ENCODE measurements at regions not wholly inside any gene's neighbourhood (a gene's known extent, or its start where the extent isn't known, plus 50 kb on each side); places are given as distances from the start of the nearest gene placed in this dataset.
"Not testable (repeated sequence)": the region's sequence is repeated elsewhere in the genome, so short reads cannot be mapped to it uniquely, and the experiment has no call there.

GRCh38 chr6:86791476-86791875 lies 145.9 kb upstream of the HTR1E start:
- no peak overlapping the region for H3K4me3 Mint-ChIP-seq
- no peaks in the 10 kb centered on the region for H3K4me1 Mint-ChIP-seq
- DNase-seq (no peak), ATAC-seq (ENCODE audit: low read depth in 2 of 2) (no peak)
- H3K27ac Mint-ChIP-seq, result no peak overlapping the region
- H3K27me3 Mint-ChIP-seq, result no peaks in the 10 kb centered on the region
- H3K36me3 Mint-ChIP-seq, result no peaks in the 10 kb centered on the region
- peaks cover 0 to 5% (median 0%) of the 10 kb centered on the region in 7 donors for H3K9me3 Mint-ChIP-seq

DNA sequence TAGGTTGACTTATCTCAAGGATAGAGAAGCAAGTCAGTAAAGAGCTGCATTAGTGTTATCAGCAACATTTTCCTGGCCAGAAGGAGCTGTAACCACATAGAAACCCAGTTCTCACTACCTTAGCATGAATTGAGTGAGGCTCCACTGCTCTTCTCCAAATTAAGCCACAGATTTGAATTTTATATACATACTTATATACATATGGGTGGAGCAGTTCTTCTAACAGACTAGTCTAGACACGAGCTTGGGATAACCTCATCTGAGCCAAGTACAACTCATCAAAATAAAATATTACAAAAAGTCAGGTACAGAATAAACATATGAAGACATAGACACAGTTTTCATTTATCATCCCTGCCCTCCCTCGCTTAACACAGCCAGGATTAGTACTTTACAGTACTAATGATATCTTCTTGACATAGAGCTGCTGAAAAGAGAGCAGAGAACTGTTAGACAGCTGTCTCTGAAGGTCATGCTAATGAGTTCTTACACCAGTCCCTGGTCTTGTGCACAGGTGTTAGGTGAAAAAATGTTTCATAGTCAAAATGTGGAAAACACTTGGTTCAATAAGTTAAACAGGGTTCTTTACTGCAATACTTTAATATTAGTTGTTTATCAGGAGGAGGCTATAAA lies 147.4 kb upstream of the HTR1E start:
- H3K36me3 Mint-ChIP-seq, result no peaks in the 10 kb centered on the region
- no peak overlapping the region for H3K27ac Mint-ChIP-seq
- no peak overlapping the region for H3K4me3 Mint-ChIP-seq
- no peaks in the 10 kb centered on the region for H3K4me1 Mint-ChIP-seq
- peaks cover 0 to 4% (median 0%) of the 10 kb centered on the region in 7 donors for H3K9me3 Mint-ChIP-seq
- ATAC-seq (ENCODE audit: low read depth in 2 of 2), result no peak
- H3K27me3 Mint-ChIP-seq, result no peaks in the 10 kb centered on the region
- DNase-seq, result no peak

- ATAC-seq (ENCODE audit: low read depth in 2 of 2) (no peak), DNase-seq (no peak)
- Mint-ChIP-seq H3K4me3 (no peak overlapping the region), H3K4me1 (no peaks in the 10 kb centered on the region), H3K36me3 (no peaks in the 10 kb centered on the region), H3K9me3 (peaks cover 0 to 5% (median 2%) of the 10 kb centered on the region in 7 donors), H3K27ac (no peak overlapping the region), H3K27me3 (peaks cover 0 to 5% (median 0%) of the 10 kb centered on the region in 3 donors)
Observed at GRCh38 chr6:86782328-86782727, 155.0 kb upstream of the HTR1E start.

DNA sequence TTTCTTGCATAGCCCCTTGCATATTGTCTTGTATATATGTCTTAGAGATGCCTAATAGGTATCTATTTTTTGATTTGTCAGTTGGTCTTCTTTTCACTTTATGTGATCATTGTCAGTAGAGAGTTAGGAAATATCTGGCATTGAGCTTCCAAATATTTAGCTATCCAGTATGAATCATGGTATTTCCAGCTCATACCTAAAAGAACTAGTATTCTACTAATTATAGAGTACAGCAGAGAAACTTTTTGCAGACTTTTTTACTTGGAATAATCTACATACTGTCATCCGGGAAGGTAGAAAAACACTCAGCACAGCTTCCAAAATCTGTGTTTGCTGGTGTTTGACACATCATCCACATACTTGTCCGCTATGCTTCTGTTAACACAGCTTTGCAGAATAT lies 156.4 kb upstream of the HTR1E start:
- peaks cover 0 to 5% (median 2%) of the 10 kb centered on the region in 7 donors for H3K9me3 Mint-ChIP-seq
- DNase-seq (no peak), ATAC-seq (ENCODE audit: low read depth in 2 of 2) (no peak)
- H3K27ac Mint-ChIP-seq, result no peak overlapping the region
- peaks cover 0 to 5% (median 0%) of the 10 kb centered on the region in 3 donors for H3K27me3 Mint-ChIP-seq
- H3K4me1 Mint-ChIP-seq, result no peaks in the 10 kb centered on the region
- H3K4me3 Mint-ChIP-seq, result no peak overlapping the region
- H3K36me3 Mint-ChIP-seq, result no peaks in the 10 kb centered on the region

- Mint-ChIP-seq H3K9me3 (peaks cover 0 to 6% (median 1%) of the 10 kb centered on the region in 7 donors), H3K4me1 (no peaks in the 10 kb centered on the region), H3K4me3 (no peak overlapping the region), H3K27me3 (no peaks in the 10 kb centered on the region), H3K27ac (no peak overlapping the region), H3K36me3 (no peaks in the 10 kb centered on the region)
- DNase-seq, result no peak
- no peak for ATAC-seq (ENCODE audit: low read depth in 2 of 2)
Observed at GRCh38 chr6:86775893-86776292, 161.4 kb upstream of the HTR1E start.

GRCh38 chr6:86765211-86765610 lies 172.1 kb upstream of the HTR1E start:
- H3K9me3 Mint-ChIP-seq, result peaks cover 6 to 21% (median 12%) of the 10 kb centered on the region in 7 donors
- DNase-seq (no peak), ATAC-seq (ENCODE audit: low read depth in 2 of 2) (no peak)
- no peaks in the 10 kb centered on the region for H3K36me3 Mint-ChIP-seq
- no peaks in the 10 kb centered on the region for H3K4me1 Mint-ChIP-seq
- no peak overlapping the region for H3K27ac Mint-ChIP-seq
- peaks cover 0 to 3% (median 0%) of the 10 kb centered on the region in 3 donors for H3K27me3 Mint-ChIP-seq
- H3K4me3 Mint-ChIP-seq, result no peak overlapping the region

- H3K4me1 Mint-ChIP-seq; H3K4me3 Mint-ChIP-seq; H3K27ac Mint-ChIP-seq; H3K36me3 Mint-ChIP-seq; ATAC-seq (ENCODE audit: low read depth in 2 of 2); DNase-seq; H3K27me3 Mint-ChIP-seq: not testable (repeated sequence)
- peaks cover 5 to 31% (median 17%) of the 10 kb centered on the region in 7 donors for H3K9me3 Mint-ChIP-seq
Observed at GRCh38 chr6:86759953-86760352, 177.4 kb upstream of the HTR1E start.

GRCh38 chr6:86756640-86757229 lies 180.6 kb upstream of the HTR1E start:
- Mint-ChIP-seq H3K27me3 (no peaks in the 10 kb centered on the region), H3K4me3 (no peak overlapping the region), H3K9me3 (peaks cover 5 to 25% (median 16%) of the 10 kb centered on the region in 7 donors), H3K36me3 (peaks cover 0 to 7% of the 10 kb centered on the region in 2 donors), H3K4me1 (no peaks in the 10 kb centered on the region), H3K27ac (no peak overlapping the region)
- ATAC-seq (ENCODE audit: low read depth in 2 of 2) (no peak), DNase-seq (no peak)

GRCh38 chr6:86744048-86744447 lies 193.3 kb upstream of the HTR1E start:
- H3K9me3 Mint-ChIP-seq, result peaks cover 0 to 9% (median 6%) of the 10 kb centered on the region in 7 donors
- DNase-seq (no peak), ATAC-seq (ENCODE audit: low read depth in 2 of 2) (no peak)
- H3K4me3 Mint-ChIP-seq, result no peak overlapping the region
- no peaks in the 10 kb centered on the region for H3K4me1 Mint-ChIP-seq
- H3K27me3 Mint-ChIP-seq, result no peaks in the 10 kb centered on the region
- no peak overlapping the region for H3K27ac Mint-ChIP-seq
- H3K36me3 Mint-ChIP-seq, result no peaks in the 10 kb centered on the region

GRCh38 chr6:86738078-86738477 lies 199.2 kb upstream of the HTR1E start:
- no peak for DNase-seq
- Mint-ChIP-seq H3K4me1 (no peaks in the 10 kb centered on the region), H3K9me3 (peaks cover 0 to 25% (median 10%) of the 10 kb centered on the region in 7 donors), H3K27me3 (no peaks in the 10 kb centered on the region), H3K27ac (no peak overlapping the region), H3K4me3 (no peak overlapping the region), H3K36me3 (no peaks in the 10 kb centered on the region)
- ATAC-seq (ENCODE audit: low read depth in 2 of 2), result no peak

DNA sequence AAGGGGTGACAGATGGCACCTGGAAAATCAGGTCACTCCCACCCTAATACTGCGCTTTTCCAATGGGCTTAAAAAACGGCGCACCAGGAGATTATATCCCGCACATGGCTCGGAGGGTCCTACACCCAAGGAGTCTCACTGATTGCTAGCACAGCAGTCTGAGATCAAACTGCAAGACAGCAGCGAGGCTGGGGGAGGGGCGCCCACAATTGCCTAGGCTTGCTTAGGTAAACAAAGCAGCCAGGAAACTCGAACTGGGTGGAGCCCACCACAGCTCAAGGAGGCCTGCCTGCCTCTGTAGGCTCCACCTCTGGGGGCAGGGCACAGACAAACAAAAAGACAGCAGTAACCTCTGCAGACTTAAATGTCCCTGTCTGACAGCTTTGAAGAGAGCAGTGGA lies 205.7 kb upstream of the HTR1E start:
- not testable (repeated sequence) for H3K27ac Mint-ChIP-seq; ATAC-seq (ENCODE audit: low read depth in 2 of 2); H3K4me3 Mint-ChIP-seq; H3K36me3 Mint-ChIP-seq; H3K27me3 Mint-ChIP-seq; H3K4me1 Mint-ChIP-seq; DNase-seq
- H3K9me3 Mint-ChIP-seq, result peaks cover 10 to 22% (median 16%) of the 10 kb centered on the region in 7 donors

GRCh38 chr6:86730772-86731171 lies 206.6 kb upstream of the HTR1E start:
- H3K4me3 Mint-ChIP-seq; H3K4me1 Mint-ChIP-seq; H3K27ac Mint-ChIP-seq; DNase-seq; H3K27me3 Mint-ChIP-seq; ATAC-seq (ENCODE audit: low read depth in 2 of 2); H3K36me3 Mint-ChIP-seq: not testable (repeated sequence)
- H3K9me3 Mint-ChIP-seq, result peaks cover 10 to 22% (median 18%) of the 10 kb centered on the region in 7 donors

DNA sequence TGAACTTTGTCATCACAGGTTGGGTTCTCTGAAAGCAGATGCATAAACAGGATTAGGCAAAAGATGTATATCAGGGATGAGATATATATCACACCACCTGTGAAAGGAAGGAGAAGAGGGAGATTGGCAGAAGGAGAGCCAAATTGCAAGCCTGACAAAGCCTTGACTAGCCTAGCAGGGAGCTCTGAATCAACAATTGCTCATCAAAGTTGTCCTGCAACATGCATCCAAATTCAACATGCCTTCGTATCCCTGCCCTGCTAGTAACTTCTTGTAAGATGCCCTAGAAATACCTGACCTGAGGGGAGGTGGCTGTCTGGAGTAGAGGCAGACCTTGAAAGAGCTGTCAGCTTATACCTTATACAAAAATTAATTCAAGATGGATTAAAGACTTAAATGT lies 207.1 kb upstream of the HTR1E start:
- H3K9me3 Mint-ChIP-seq, result peaks cover 10 to 22% (median 18%) of the 10 kb centered on the region in 7 donors
- H3K4me1 Mint-ChIP-seq, result no peaks in the 10 kb centered on the region
- no peak overlapping the region for H3K4me3 Mint-ChIP-seq
- no peaks in the 10 kb centered on the region for H3K27me3 Mint-ChIP-seq
- no peak overlapping the region for H3K27ac Mint-ChIP-seq
- DNase-seq, result no peak
- ATAC-seq (ENCODE audit: low read depth in 2 of 2), result no peak
- H3K36me3 Mint-ChIP-seq, result no peaks in the 10 kb centered on the region

DNA sequence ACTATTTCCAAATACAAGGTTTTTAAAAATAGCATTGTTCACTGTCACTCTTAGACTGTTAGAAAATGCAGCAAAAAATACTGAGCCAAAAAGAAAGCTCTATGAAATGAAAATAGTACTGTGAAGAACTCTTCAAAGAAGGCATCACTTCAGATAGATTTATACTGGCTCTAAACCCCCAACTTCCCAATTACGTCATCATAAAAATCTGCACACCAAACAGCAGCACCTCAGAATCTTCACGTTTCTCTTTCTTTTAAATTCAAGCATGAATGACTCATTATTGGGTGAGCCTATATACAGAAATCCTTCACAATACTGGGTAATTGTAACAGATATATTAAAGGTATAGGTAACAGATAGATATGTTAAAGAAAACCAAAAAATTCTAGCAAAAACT lies 208.4 kb upstream of the HTR1E start:
- H3K4me3 Mint-ChIP-seq, result no peak overlapping the region
- no peak for ATAC-seq (ENCODE audit: low read depth in 2 of 2)
- DNase-seq, result no peak
- no peaks in the 10 kb centered on the region for H3K36me3 Mint-ChIP-seq
- H3K9me3 Mint-ChIP-seq, result peaks cover 10 to 25% (median 16%) of the 10 kb centered on the region in 7 donors
- H3K27me3 Mint-ChIP-seq, result no peaks in the 10 kb centered on the region
- H3K4me1 Mint-ChIP-seq, result no peaks in the 10 kb centered on the region
- no peak overlapping the region for H3K27ac Mint-ChIP-seq
